ENCODE measurements at regions not wholly inside any gene's neighbourhood (a gene's known extent, or its start where the extent isn't known, plus 50 kb on each side); places are given as distances from the start of the nearest gene placed in this dataset.
"Not testable (repeated sequence)": the region's sequence is repeated elsewhere in the genome, so short reads cannot be mapped to it uniquely, and the experiment has no call there.

DNA sequence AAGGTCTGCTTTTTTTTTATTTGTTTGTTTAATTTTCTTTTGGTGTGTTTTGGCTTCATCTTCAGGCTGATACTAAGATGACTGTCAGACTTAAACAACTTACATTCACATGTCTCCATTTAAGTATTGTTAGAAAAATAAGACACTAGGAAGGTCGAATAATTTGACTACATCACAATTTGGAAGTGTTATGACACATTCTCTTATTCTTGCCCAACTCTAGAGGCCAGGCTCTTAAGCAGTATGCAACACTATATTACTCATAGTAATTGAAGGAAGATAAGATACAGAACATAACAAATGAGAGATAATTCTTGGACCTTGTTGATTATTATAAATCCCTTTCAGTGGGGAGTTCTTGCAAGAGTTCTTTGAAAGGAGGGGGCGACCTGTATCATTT, 295.3 kb upstream of the COL3A1 start:
- TF ChIP-seq, protein P1, sequence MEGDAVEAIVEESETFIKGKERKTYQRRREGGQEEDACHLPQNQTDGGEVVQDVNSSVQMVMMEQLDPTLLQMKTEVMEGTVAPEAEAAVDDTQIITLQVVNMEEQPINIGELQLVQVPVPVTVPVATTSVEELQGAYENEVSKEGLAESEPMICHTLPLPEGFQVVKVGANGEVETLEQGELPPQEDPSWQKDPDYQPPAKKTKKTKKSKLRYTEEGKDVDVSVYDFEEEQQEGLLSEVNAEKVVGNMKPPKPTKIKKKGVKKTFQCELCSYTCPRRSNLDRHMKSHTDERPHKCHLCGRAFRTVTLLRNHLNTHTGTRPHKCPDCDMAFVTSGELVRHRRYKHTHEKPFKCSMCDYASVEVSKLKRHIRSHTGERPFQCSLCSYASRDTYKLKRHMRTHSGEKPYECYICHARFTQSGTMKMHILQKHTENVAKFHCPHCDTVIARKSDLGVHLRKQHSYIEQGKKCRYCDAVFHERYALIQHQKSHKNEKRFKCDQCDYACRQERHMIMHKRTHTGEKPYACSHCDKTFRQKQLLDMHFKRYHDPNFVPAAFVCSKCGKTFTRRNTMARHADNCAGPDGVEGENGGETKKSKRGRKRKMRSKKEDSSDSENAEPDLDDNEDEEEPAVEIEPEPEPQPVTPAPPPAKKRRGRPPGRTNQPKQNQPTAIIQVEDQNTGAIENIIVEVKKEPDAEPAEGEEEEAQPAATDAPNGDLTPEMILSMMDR (IDR thresholded peaks at IDR 0.05; ENCODE audit: low read length, missing control alignments), result no peak
- H3K4me3 ChIP-seq (replicated peaks; ENCODE audit: low read depth, low read length), result no peak overlapping the region

DNA sequence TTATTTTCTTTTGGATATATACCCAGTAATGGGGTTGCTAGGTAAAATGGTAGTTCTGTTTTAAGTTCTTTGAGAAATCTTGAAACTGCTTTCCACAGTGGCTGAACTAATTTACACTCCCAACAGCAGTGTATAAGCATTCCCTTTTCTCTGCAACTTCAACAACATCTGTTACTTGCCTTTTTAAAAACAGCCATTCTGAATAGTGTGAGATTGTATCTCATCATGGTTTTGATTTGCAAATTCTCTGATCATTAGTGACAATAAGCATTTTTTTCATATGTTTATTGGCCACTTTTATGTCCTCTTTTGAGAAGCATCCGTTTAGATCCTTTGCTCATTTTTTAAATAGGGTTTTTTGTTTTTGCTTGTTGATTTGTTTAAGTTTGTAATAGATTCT, 291.3 kb upstream of the COL3A1 start:
- TF ChIP-seq, protein P1 (IDR thresholded peaks at IDR 0.05; ENCODE audit: low read length, missing control alignments), result no peak
- no peak for DNase-seq (ENCODE audit: low read depth)
- H3K4me3 ChIP-seq (replicated peaks; ENCODE audit: low read depth, low read length), result no peak overlapping the region

More for the DNA sequence above, 295.3 kb upstream of the COL3A1 start:
- DNase-seq (ENCODE audit: low read depth), result peak; percentile 88

DNA sequence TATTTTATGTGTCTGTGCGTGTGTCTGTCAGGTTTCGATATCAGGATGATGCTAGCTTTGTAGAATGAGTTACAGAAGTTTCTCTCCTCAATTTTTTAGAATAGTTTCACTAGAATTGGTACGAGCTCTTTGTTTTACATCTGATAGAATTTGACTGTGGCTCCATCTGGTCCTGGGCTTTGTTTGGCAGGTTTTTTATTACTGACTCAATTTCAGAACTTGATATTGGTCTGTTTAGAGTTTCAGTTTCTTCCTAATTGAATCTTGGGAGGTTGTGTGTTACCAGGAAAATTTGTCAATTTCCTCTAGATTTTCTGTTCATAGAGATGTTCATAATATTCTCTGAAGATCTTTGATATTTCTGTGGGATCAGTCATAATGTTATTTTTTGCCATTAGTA, 289.4 kb upstream of the COL3A1 start:
- no peak overlapping the region for H3K4me3 ChIP-seq (replicated peaks; ENCODE audit: low read depth, low read length)
- DNase-seq (ENCODE audit: low read depth), result no peak
- TF ChIP-seq, protein P1 (IDR thresholded peaks at IDR 0.05; ENCODE audit: low read length, missing control alignments), result no peak

GRCh38 chr2:188693111-188693510, 281.1 kb upstream of the COL3A1 start:
- TF ChIP-seq, protein P1 (IDR thresholded peaks at IDR 0.05; ENCODE audit: low read length, missing control alignments), result no peak
- no peak overlapping the region for H3K4me3 ChIP-seq (replicated peaks; ENCODE audit: low read depth, low read length)
- DNase-seq (ENCODE audit: low read depth), result no peak

DNA sequence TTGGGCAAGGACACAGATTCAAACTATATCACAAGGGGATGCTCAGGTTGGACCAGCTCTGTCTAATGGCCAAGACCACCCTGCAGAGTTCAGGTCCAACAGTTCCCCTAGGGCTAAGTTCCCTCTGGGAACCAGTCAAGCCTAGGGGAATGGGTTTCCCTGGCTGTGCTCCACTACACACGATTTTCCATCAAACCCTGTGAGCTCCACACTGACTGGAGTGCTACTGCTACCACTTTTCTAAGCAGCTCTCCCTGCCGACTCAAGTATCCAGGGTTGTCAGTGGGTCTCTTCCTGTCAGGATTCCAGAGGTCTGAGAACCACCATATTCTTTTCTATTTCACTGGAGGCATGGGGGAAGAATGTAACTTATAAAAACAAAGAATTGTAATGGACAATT, 280.4 kb upstream of the COL3A1 start:
- no peak overlapping the region for H3K4me3 ChIP-seq (replicated peaks; ENCODE audit: low read depth, low read length)
- no peak for DNase-seq (ENCODE audit: low read depth)
- TF ChIP-seq, protein P1 (IDR thresholded peaks at IDR 0.05; ENCODE audit: low read length, missing control alignments), result no peak

DNA sequence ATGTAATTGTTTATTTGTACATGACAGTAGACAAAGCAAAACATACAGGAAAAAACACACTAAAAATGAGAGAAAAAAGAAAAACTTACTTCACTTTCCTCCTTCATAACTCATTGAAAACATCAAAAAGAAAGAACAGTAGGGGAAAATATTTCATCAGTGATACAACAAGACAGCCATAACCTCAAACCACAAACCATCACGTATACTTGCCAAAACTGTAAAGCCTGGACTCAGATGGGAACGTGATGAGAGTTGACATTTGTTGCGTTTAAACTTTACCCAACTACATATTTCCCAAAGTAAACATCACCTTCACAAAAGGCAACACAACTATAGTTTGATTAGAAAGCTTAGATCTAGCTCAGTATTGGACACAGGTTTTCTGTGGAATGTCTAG, 278.2 kb upstream of the COL3A1 start:
- no peak overlapping the region for H3K4me3 ChIP-seq (replicated peaks; ENCODE audit: low read depth, low read length)
- TF ChIP-seq, protein P1 (IDR thresholded peaks at IDR 0.05; ENCODE audit: low read length, missing control alignments), result no peak
- DNase-seq (ENCODE audit: low read depth), result peak; percentile 80

- not testable (repeated sequence) for H3K4me3 ChIP-seq (replicated peaks; ENCODE audit: low read depth, low read length); DNase-seq (ENCODE audit: low read depth)
Observed at GRCh38 chr2:188698151-188698550, 276.0 kb upstream of the COL3A1 start.
